Keratinocyte (primary cell): ENCODE measurements at regions not wholly inside any gene's neighbourhood (a gene's known extent, or its start where the extent isn't known, plus 50 kb on each side); places are given as distances from the start of the nearest gene placed in this dataset.

Experiments
- DNase-seq: peaks from one replicate; pipeline ENCODE4 v3.0.0-alpha.2; 2011; ENCODE audit warnings: low read depth, missing footprints, low spot score
- FAIRE-seq: peaks from 2 replicates; lab custom pipeline; 2011; peaks lifted over from hg19 to GRCh38; lab: Jason Lieb, UNC
- H2AFZ ChIP-seq: 2 replicates; pipeline ENCODE4 v1.6.0; 2012; ENCODE audit warnings: low read length, control low read depth, inconsistent platforms; ENCODE audit not compliant: control insufficient read depth
- H3K27ac ChIP-seq: 2 replicates; pipeline ENCODE4 v1.5.1; 2011; ENCODE audit warnings: low read length; ENCODE audit not compliant: control insufficient read depth, insufficient read depth
- H3K27me3 ChIP-seq: 3 replicates; pipeline ENCODE4 v1.6.0; 2011; ENCODE audit warnings: low read length; ENCODE audit not compliant: control insufficient read depth, insufficient read depth; ENCODE audit errors: extremely low read depth
- H3K36me3 ChIP-seq, 2 experiments: 2 replicates in 1 of 2; 3 replicates in 1 of 2; pipeline ENCODE4 v1.5.1; 2011; ENCODE audit warnings: low read length in 2 of 2, mild to moderate bottlenecking in 1 of 2; ENCODE audit not compliant: control insufficient read depth in 2 of 2, insufficient read depth in 2 of 2; ENCODE audit errors: extremely low read depth in 1 of 2
- H3K4me1 ChIP-seq: 3 replicates; pipeline ENCODE4 v1.5.1; 2011; ENCODE audit warnings: low read length; ENCODE audit not compliant: control insufficient read depth, insufficient read depth; ENCODE audit errors: extremely low read depth
- H3K4me2 ChIP-seq: 3 replicates; pipeline ENCODE4 v1.6.0; 2011; ENCODE audit warnings: low read depth, low read length; ENCODE audit not compliant: control insufficient read depth, insufficient read depth; ENCODE audit errors: extremely low read depth
- H3K4me3 ChIP-seq, 3 experiments: fragments of 200-600 bp in 1 of 3; sonication (generic) in 1 of 3; 2 replicates in 2 of 3; 3 replicates in 1 of 3; pipeline ENCODE4 v1.5.1; 2011 to 2016; ENCODE audit warnings: low read length in 3 of 3, mild to moderate bottlenecking in 3 of 3, control low read depth in 2 of 3, inconsistent platforms in 1 of 3, low read depth in 1 of 3, mixed read lengths in 1 of 3, mixed run types in 1 of 3, moderate library complexity in 1 of 3; ENCODE audit not compliant: control insufficient read depth in 2 of 3, insufficient read depth in 2 of 3; ENCODE audit errors: extremely low read depth in 1 of 3
- H3K79me2 ChIP-seq: 2 replicates; pipeline ENCODE4 v1.6.0; 2012; ENCODE audit warnings: low read length; ENCODE audit not compliant: control insufficient read depth, insufficient read depth
- H3K9ac ChIP-seq: 3 replicates; pipeline ENCODE4 v1.6.0; 2011; ENCODE audit warnings: low read length; ENCODE audit not compliant: control insufficient read depth, insufficient read depth; ENCODE audit errors: extremely low read depth
- H3K9me1 ChIP-seq: 3 replicates; pipeline ENCODE4 v1.6.0; 2011; ENCODE audit warnings: low read length; ENCODE audit not compliant: control insufficient read depth, insufficient read depth; ENCODE audit errors: extremely low read depth
- H3K9me3 ChIP-seq: 2 replicates; pipeline ENCODE4 v1.5.1; 2012; ENCODE audit warnings: low read depth, low read length; ENCODE audit not compliant: control insufficient read depth
- H4K20me1 ChIP-seq: 3 replicates; pipeline ENCODE4 v1.6.0; 2011; ENCODE audit warnings: low read length; ENCODE audit not compliant: control insufficient read depth, insufficient read depth; ENCODE audit errors: extremely low read depth
- EZH2 ChIP-seq: IDR thresholded peaks from one replicate; pipeline ENCODE4 v1.6.1; 2012; ENCODE audit warnings: inconsistent platforms, mild to moderate bottlenecking, low read length, moderate library complexity
- dilution Hi-C: fragments of 300-500 bp; cut with MboI; formaldehyde crosslinking; loops from one replicate; pipeline ENCODE4 v1.7.0; 2020; ENCODE audit warnings: low sequenced_read_pairs; ENCODE audit not compliant: extremely low pct_ligation_motif_present
- TF ChIP-seq, protein P1 (sequence below), 3 experiments: IDR thresholded peaks in 1 of 3; conservative IDR thresholded peaks in 1 of 3; optimal IDR thresholded peaks in 1 of 3; 2 replicates in 2 of 3; 3 replicates in 1 of 3; pipeline versions ENCODE3 to v1.5.1; 2011; ENCODE audit warnings: low read length in 3 of 3, mild to moderate bottlenecking in 3 of 3, moderate library complexity in 2 of 3, control low read depth in 1 of 3, inconsistent platforms in 1 of 3; ENCODE audit not compliant: insufficient read depth in 2 of 3; ENCODE audit errors: extremely low read depth in 1 of 3

DNA sequence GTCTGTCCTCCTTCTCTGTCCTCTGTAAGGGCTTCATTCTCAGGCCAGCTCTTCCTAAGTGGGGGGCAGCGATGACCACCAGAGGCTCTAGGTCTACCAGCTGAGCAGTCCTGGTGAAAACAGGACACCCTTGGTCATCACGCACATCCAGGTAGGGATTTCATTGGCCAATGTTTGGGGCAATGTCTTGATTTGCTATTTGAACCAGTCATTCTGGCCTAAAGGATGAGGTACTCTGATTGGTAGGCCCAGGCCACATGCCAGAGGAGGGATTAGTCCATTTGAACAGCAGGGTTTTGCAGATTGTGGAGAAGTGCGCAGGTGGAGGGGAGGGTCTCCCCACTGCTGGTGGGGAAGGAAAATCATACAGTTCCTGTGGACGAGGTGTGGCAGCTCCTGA, 57.3 kb downstream of the PLXNA1 start:
- DNase-seq (no peak), FAIRE-seq (no peak)
- Histone ChIP-seq H3K9ac (no peak overlapping the region), H3K4me2 (no peak overlapping the region), H3K4me1 (peaks cover 30% of the 10 kb centered on the region), H2AFZ (no peak overlapping the region), H3K27me3 (no peaks in the 10 kb centered on the region), H3K9me1 (no peaks in the 10 kb centered on the region), H3K36me3 (no peaks in the 10 kb centered on the region), H4K20me1 (no peaks in the 10 kb centered on the region), H3K4me3 (no peak overlapping the region), H3K9me3 (no peaks in the 10 kb centered on the region), H3K27ac (no peak overlapping the region), H3K79me2 (no peaks in the 10 kb centered on the region)
- dilution Hi-C loops = no loop called here
- TF ChIP-seq EZH2 = no peak
- TF ChIP-seq, protein P1, sequence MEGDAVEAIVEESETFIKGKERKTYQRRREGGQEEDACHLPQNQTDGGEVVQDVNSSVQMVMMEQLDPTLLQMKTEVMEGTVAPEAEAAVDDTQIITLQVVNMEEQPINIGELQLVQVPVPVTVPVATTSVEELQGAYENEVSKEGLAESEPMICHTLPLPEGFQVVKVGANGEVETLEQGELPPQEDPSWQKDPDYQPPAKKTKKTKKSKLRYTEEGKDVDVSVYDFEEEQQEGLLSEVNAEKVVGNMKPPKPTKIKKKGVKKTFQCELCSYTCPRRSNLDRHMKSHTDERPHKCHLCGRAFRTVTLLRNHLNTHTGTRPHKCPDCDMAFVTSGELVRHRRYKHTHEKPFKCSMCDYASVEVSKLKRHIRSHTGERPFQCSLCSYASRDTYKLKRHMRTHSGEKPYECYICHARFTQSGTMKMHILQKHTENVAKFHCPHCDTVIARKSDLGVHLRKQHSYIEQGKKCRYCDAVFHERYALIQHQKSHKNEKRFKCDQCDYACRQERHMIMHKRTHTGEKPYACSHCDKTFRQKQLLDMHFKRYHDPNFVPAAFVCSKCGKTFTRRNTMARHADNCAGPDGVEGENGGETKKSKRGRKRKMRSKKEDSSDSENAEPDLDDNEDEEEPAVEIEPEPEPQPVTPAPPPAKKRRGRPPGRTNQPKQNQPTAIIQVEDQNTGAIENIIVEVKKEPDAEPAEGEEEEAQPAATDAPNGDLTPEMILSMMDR (optimal IDR thresholded peaks at IDR 0.05 in 1 of 3, IDR thresholded peaks at IDR 0.05 in 1 of 3, conservative IDR thresholded peaks at IDR 0.05 in 1 of 3; ENCODE audit: extremely low read depth in 1 of 3, insufficient read depth in 2 of 3, low read length in 3 of 3) = no peak

- H4K20me1 ChIP-seq = no peaks in the 10 kb centered on the region
- no peak overlapping the region for H3K4me2 ChIP-seq
- TF ChIP-seq, protein P1 (optimal IDR thresholded peaks at IDR 0.05 in 1 of 3, IDR thresholded peaks at IDR 0.05 in 1 of 3, conservative IDR thresholded peaks at IDR 0.05 in 1 of 3; ENCODE audit: extremely low read depth in 1 of 3, insufficient read depth in 2 of 3, low read length in 3 of 3) = no peak
- TF ChIP-seq EZH2 = no peak
- no peak overlapping the region for H3K4me3 ChIP-seq
- DNase-seq (no peak), FAIRE-seq (no peak)
- H3K4me1 ChIP-seq = peaks cover 18% of the 10 kb centered on the region
- no peaks in the 10 kb centered on the region for H3K9me3 ChIP-seq
- H3K27me3 ChIP-seq = no peaks in the 10 kb centered on the region
- no peaks in the 10 kb centered on the region for H3K9me1 ChIP-seq
- H3K27ac ChIP-seq = no peak overlapping the region
- dilution Hi-C loops = no loop called here
- no peaks in the 10 kb centered on the region for H3K79me2 ChIP-seq
- no peak overlapping the region for H2AFZ ChIP-seq
- no peaks in the 10 kb centered on the region for H3K36me3 ChIP-seq
- H3K9ac ChIP-seq = no peak overlapping the region
Observed at GRCh38 chr3:127041264-127041820, 58.4 kb downstream of the PLXNA1 start.
